Muscle of arm (tissue), 1 donor: ENCODE measurements at regions not wholly inside any gene's neighbourhood (a gene's known extent, or its start where the extent isn't known, plus 50 kb on each side); places are given as distances from the start of the nearest gene placed in this dataset.
"Not testable (repeated sequence)": the region's sequence is repeated elsewhere in the genome, so short reads cannot be mapped to it uniquely, and the experiment has no call there.

Experiments
- DNase-seq: peaks from one replicate; pipeline ENCODE4 v3.0.0-alpha.2; 2013

DNA sequence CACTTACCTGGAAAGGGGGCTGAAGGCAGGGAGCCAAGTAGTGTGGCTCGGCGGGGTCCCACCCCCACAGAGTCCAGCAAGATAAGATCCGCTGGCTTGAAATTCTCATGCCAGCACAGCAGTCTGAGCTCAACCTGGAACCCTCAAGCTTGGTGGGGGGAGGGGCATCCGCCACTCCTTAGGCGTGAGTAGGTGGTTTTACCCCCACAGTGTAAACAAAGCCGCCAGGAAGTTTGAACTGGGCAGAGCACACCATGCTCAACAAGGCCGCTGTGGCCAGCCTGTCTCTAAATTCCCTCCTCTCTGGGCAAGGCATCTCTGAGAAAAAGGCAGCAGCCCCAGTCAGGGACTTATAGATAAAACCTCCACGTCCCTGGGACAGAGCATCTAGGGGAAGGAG is 156.3 kb downstream of the KBTBD8 start:
- no peak for DNase-seq

GRCh38 chr3:67167481-67167880 is 169.4 kb downstream of the KBTBD8 start:
- DNase-seq = no peak

DNA sequence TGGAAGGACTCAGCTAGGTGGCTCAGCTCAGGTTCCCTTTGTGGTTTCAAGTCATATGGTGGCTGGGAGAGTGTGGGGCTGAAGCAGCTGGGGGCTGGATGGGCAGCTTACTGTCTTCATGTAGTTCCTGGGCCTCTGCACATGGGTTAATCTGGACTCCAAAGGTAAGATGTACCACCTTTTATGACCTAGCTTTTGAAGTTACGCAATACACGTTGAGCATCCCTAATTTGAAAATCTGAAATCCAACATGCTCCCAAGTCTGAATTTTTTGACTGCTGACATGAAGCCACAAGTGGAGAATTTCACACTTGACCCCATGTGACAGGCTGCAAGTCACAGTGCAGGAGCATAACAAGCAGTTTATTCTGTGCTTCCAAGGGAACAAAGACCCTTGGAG is 173.7 kb downstream of the KBTBD8 start:
- DNase-seq = no peak

GRCh38 chr3:67173130-67173529 is 175.0 kb downstream of the KBTBD8 start:
- not testable (repeated sequence) for DNase-seq

DNA sequence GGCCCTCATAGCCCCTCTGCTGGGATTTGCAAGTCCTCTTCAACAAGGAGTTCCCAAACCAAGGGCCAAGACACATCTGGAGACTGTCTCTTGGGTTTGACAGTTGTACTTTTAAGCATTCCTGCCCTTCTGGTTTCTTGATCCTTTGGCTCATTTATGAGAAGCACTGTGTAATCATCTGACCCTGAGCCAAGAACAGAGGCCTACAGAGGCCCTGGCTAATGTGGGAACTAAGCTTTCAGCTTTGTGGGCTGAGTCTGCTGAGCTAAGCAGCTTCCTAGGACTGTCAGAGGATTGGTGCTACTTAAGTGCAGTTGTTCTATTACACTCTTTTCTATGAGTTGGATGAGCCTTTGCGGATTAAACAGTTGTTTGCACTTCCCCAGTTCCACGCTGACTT is 178.3 kb downstream of the KBTBD8 start:
- no peak for DNase-seq

DNA sequence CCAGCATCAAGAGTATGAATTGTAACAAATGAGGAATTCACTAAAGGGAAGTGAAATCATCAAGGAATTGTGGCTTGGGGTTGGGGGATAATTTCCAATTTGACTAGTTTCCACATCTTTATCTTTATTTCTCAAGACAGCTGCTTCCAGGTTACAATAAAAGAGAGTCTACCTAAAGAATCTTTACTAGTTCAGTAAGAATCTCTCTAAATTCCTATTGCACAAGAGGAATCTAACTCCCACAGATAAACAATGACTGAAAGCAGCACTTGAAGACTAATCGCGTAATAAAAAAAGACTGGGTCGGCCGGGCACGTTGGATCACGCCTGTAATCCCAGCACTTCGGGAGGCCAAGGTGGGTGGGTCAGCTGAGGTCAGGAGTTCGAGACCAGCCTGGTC is 194.4 kb downstream of the KBTBD8 start:
- no peak for DNase-seq

DNA sequence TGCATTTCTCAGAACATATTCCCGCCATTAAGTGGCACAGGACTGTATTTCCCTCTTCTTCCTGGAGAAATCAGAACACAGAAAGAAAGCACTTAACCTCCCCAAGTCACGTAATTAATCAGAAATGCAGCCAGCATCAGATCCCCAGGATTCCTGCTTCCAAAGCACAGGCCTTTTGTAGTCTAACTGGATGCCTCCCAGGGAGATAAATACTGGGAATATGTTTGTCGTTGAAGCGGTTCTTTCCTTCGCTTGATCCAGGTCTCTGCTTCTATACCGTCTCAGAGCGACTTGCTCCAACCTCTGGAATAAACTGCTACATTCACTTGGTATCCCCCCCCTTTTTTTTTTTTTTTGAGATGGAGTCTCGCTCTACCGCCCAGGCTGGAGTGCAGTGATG is 198.6 kb downstream of the KBTBD8 start:
- no peak for DNase-seq

DNA sequence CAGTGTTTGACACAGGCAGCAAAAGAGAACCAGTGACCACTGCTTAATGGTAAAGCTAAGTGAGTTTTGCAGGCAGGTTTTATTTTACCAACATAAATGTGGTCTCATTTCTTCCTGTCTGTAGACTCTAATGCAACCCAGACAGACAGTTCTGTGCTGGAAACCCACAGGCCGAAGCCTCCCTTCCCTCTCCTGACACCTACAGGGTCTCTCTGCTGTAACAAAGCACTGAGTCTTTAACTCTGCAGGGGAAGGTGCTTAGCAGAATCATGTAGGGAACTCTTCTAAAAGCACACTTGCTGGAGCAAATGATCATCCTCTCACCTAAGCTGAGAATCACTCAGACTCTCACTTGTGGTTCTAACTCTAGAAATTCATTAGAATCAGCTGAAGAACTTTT is 200.3 kb downstream of the KBTBD8 start:
- DNase-seq = no peak

DNA sequence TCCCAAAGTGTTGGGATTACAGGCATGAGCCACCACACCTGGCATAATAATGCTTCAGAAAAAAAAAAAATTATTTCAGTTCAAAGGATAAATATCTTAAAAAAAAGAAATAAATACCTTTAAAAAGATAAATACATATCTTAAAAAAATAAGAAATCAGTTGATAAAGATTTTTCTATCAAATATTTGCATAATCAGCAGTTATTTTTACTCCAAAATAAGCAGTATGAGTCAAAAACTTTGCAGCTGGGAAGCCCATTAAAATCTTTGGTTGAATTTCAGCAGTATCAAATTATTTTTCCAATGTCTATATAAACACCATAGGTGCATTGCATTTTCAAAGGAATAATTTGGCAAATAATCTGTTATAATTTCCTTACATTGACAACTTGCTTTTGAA is 202.5 kb downstream of the KBTBD8 start:
- DNase-seq = no peak

DNA sequence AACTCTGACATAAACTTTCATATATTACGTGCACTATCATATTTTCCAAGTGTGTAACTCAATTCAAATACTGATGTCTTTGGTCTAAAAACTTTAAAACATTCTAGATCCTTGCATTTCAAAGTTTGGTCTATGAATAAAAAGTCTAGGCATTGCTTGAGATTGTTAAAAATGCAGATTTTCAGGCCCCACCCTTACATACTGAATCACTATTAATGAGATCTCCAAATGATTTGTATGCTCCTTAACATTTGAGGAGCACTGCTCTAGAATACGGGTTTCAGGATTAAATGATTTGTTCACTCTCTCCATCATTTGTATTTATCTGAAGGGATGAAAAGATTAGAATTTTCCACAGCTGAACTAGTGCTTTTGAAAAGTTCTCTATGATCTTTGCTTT is 202.9 kb downstream of the KBTBD8 start:
- DNase-seq = no peak

GRCh38 chr3:67202053-67202452 is 203.9 kb downstream of the KBTBD8 start:
- DNase-seq = no peak

- no peak for DNase-seq
These were observed 206.8 kb downstream of the KBTBD8 start for GRCh38 chr3:67204951-67205350.

- DNase-seq = no peak
These were observed 217.6 kb downstream of the KBTBD8 start for GRCh38 chr3:67215690-67216089.

DNA sequence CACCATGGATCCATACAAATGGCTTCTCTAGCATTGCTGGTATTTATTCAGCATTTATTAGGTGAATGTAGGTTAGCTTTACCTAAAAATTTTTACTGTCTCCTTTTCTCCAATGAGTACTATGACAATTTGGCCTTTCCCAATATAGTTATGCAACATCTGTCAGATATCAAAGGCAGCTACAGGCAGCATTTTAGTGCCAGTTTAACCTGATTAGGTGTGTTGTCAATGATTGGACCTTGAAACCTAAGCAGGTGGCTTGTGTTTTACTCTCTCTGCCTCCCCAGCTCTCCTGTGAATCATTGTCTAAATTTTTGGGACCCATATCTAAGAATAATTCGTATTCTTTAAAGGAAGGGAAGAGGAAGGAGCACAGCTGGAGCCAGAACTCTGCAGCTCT is 228.9 kb downstream of the KBTBD8 start:
- DNase-seq = no peak

GRCh38 chr3:67228136-67228535 is 230.0 kb downstream of the KBTBD8 start:
- DNase-seq = no peak

- no peak for DNase-seq
These were observed 234.5 kb downstream of the KBTBD8 start for GRCh38 chr3:67232642-67233041.

DNA sequence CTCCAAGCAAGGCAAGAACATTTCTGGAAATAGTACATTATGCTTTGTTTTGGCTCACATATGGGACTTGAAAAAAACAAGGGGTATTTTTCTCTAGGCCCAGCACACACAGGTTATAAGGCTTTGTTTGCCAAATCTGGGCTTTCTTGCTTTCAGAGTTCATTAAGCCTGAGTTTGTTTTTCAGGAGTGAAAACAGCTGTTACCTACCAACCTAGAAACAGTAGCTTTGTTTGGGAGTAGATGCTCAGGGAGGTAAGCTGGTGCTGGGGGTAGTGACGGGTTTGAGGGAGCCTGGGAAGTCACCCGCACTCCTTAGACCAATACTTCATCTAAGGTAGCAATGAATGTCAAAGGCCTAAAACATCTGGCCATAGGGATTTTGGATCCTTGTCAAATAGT is 241.2 kb downstream of the KBTBD8 start:
- DNase-seq = no peak

DNA sequence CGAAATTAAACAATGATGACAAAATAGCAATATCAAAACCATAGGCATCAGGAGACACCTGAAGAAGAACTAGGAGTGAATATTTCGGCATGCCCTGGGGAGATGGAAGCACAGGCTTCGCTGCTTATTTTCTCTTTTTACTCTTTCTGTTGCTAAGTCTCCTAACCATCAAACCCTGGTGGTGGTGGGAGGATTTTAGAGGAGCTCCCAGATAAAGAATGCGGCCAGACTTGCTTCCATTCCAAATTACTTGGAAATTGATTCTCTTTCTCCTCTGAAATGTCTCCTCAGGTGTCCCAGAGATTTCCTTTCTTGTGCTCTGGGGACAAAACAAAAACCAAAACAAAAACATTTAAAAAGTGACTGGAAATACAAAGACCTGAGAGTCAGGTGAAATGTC is 243.0 kb downstream of the KBTBD8 start:
- DNase-seq = no peak

GRCh38 chr3:67244130-67244529 is 246.0 kb downstream of the KBTBD8 start:
- DNase-seq = no peak

GRCh38 chr3:67245545-67245944 is 247.4 kb downstream of the KBTBD8 start:
- DNase-seq = no peak

GRCh38 chr3:67248726-67249125 is 250.6 kb downstream of the KBTBD8 start:
- DNase-seq = no peak

DNA sequence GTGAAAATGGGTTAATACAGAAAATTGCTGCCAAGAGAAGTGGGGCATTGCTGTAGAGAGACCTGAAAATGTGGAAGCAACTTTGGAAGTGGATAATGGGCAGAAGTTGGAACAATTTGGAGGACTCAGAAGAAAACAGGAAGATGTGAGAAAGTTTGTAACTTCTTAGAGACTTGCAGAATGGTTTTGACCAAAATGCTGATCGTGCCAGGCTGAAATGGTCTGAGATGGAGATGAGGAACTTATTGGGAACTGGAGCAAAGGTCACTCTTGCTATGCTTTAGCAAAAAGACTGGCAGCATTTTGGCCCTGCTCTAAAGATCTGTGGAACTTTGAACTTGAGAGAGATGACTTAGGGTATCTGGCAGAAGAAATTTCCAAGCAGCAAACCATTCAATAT is 254.8 kb downstream of the KBTBD8 start:
- DNase-seq = not testable (repeated sequence)

GRCh38 chr3:67278015-67278618 is 280.0 kb downstream of the KBTBD8 start:
- no peak for DNase-seq

DNA sequence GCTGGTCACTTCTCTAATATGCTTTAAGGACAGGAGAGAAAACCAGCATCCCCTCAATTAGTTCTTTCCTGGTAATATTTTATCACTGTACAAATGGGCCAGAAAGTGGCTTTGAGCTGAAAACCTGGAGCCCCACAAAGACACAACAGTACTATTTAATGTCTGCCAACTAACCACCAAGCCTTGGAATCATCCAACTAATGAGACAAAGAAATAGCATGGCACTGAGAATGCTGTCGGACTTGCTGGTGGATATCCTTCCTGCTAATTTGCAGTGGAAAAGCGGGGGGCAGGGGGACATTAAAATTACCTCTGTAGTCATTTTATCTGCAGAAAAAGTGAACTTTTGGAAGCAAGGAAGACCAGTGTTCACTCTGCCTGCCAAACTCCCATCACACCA is 288.5 kb downstream of the KBTBD8 start:
- DNase-seq = no peak
